Thyroid gland (tissue), 4 donors: ENCODE measurements at regions not wholly inside any gene's neighbourhood (a gene's known extent, or its start where the extent isn't known, plus 50 kb on each side); places are given as distances from the start of the nearest gene placed in this dataset.

ENCODE experiments used
- POLR2A ChIP-seq, 2 donors: fragments of 450-650 bp; IDR thresholded peaks; one replicate each; pipeline ENCODE4 v1.6.1; 2017; ENCODE audit warnings: antibody characterized with exemption in 2 of 2, mild to moderate bottlenecking in 2 of 2, moderate library complexity in 1 of 2
- TF ChIP-seq, protein P1 (sequence below), 6 experiments: fragments of 200-600 bp in 3 of 6; fragments of 450-650 bp in 3 of 6; sonication (generic) in 3 of 6; IDR thresholded peaks; one replicate each; pipeline ENCODE4 v1.5.1; 2016 to 2019; ENCODE audit warnings: antibody characterized with exemption in 6 of 6, mild to moderate bottlenecking in 2 of 6, inconsistent platforms in 1 of 6, moderate library complexity in 1 of 6

DNA sequence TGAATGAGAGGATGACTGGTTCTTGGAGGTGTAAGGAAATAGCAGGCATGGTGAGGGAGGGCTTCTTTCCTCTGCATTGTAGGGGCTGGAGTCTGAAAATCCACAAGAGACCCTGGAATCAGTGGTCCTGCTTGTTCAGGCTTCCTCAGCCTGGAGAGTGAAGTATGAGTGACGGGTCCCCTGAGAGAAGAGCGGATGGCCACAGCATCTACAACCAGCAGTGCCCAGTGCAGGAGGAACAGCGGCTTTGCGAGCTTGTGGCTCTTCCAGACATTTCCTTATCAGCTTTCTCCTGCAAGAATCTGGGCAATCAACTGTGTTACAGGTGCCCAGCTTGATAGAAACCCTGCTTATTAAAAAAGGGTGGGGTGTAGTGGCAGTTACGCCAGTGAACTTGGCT, 97.0 kb upstream of the HES1 start:
- TF ChIP-seq POLR2A (IDR thresholded peaks at IDR 0.05) = no peak
- TF ChIP-seq, protein P1, sequence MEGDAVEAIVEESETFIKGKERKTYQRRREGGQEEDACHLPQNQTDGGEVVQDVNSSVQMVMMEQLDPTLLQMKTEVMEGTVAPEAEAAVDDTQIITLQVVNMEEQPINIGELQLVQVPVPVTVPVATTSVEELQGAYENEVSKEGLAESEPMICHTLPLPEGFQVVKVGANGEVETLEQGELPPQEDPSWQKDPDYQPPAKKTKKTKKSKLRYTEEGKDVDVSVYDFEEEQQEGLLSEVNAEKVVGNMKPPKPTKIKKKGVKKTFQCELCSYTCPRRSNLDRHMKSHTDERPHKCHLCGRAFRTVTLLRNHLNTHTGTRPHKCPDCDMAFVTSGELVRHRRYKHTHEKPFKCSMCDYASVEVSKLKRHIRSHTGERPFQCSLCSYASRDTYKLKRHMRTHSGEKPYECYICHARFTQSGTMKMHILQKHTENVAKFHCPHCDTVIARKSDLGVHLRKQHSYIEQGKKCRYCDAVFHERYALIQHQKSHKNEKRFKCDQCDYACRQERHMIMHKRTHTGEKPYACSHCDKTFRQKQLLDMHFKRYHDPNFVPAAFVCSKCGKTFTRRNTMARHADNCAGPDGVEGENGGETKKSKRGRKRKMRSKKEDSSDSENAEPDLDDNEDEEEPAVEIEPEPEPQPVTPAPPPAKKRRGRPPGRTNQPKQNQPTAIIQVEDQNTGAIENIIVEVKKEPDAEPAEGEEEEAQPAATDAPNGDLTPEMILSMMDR (IDR thresholded peaks at IDR 0.05) = no peak
